ENCODE measurements at regions not wholly inside any gene's neighbourhood (a gene's known extent, or its start where the extent isn't known, plus 50 kb on each side); places are given as distances from the start of the nearest gene placed in this dataset.

DNA sequence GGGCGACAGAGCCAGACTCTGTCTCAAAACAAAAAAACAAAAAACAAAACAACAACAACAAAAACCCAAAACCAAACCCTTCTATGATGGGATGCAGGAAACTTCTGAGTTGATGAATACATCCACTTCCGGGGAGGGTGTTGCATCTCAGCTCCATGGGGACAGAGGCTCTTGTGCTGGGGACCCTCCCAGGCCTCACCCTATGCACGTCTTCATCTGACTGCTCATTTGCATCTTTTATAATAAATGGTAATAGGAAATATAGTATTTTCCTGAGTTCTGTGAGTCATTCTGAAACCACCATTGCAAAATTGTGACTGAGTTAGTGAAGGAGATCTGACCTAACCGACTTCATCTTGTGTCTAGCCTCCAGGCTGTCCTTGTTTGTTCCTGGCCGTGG, 109.5 kb upstream of the SLC28A3 start:
- DNase-seq (ENCODE audit: low spot score): no peak

DNA sequence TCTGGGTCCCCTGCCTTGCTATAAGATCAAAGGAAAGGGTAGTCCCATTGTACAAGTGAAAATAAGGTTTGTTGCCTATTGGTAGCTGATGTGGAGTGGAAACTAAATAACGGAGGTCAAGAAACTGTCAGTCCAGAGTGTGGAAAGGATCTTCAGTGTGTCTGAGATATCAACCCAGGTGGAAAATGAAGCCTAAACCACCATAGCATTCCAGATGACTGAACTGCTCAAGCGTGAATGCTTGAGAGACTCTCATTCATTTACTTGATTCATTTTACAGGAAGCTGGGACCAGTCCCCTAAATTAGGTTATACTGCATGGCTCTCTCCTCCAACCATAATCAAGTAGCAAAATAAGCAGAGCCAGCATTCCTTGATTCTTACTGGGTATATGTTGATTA, 116.0 kb upstream of the SLC28A3 start:
- no peak for DNase-seq (ENCODE audit: low spot score)

- no peak for DNase-seq (ENCODE audit: low spot score)
These were observed 120.1 kb upstream of the SLC28A3 start for GRCh38 chr9:84460695-84461094.

GRCh38 chr9:84463272-84463671, 122.7 kb upstream of the SLC28A3 start:
- no peak for DNase-seq (ENCODE audit: low spot score)

GRCh38 chr9:84466580-84467285, 126.2 kb upstream of the SLC28A3 start:
- DNase-seq (ENCODE audit: low spot score): no peak

DNA sequence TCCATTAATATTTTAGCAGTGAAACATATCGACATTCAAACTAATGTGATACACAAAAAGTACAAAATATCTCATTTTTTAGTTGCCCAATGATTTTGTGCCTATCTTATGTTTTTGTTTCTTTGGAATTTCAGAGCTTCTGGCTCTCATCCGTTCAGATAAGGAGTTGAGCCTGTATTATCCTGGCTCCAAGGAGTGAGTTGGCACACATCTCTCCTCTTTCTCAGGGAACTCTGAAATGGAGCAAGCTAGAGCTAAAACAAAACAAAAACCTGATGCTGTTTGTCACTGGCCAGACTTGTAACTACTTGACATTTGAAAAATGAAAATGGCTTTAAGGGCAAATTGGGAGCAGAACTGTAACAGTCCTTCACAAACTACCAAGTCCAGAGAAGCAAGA, 131.3 kb upstream of the SLC28A3 start:
- no peak for DNase-seq (ENCODE audit: low spot score)

- DNase-seq (ENCODE audit: low spot score): no peak
These were observed 138.4 kb upstream of the SLC28A3 start for GRCh38 chr9:84478996-84479395.

- no peak for DNase-seq (ENCODE audit: low spot score)
These were observed 139.5 kb upstream of the SLC28A3 start for GRCh38 chr9:84480071-84480470.

DNA sequence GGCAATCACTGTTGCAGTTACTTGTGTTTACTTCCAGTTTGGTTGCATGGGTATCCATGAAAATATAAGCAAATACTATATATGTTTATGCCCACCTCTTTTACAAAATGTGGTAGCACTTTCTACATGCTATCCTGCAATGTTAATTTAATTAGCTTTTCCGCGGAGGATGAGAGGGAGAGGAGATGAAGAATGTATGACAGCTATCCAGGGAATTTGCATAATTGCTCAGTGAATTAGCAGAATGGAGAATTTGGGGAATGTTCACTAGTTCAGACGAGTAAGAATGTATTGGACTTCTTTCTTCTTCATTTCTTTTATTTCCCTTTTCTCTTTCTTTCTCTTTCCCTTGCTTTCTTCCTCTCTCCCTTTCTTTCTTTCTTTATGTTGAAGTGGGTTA, 140.7 kb upstream of the SLC28A3 start:
- DNase-seq (ENCODE audit: low spot score): no peak

- no peak for DNase-seq (ENCODE audit: low spot score)
These were observed 141.2 kb upstream of the SLC28A3 start for GRCh38 chr9:84481636-84482218.

- DNase-seq (ENCODE audit: low spot score): no peak
These were observed 142.0 kb upstream of the SLC28A3 start for GRCh38 chr9:84482607-84483006.

DNA sequence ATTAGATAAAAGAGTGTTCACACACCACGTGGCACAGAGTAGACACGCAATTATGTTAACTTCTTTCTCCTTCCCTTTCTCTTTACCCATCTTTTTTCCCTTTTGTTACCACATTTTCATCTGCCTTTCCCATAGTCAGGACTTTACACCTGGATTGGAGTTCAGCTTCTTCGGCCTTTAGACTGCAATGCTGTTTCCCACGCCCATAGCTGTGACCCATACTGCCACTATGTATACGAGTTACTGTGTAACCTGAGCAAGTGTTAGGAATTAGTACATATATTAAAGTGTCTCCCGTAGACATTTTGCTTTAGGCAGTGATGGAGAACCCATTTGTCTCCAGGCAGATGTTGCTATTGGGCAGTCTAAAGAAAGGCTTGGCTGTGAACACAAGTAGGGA, 143.6 kb upstream of the SLC28A3 start:
- no peak for DNase-seq (ENCODE audit: low spot score)

GRCh38 chr9:84485539-84485938, 145.0 kb upstream of the SLC28A3 start:
- no peak for DNase-seq (ENCODE audit: low spot score)

- DNase-seq (ENCODE audit: low spot score): no peak
These were observed 146.1 kb upstream of the SLC28A3 start for GRCh38 chr9:84486663-84487062.

DNA sequence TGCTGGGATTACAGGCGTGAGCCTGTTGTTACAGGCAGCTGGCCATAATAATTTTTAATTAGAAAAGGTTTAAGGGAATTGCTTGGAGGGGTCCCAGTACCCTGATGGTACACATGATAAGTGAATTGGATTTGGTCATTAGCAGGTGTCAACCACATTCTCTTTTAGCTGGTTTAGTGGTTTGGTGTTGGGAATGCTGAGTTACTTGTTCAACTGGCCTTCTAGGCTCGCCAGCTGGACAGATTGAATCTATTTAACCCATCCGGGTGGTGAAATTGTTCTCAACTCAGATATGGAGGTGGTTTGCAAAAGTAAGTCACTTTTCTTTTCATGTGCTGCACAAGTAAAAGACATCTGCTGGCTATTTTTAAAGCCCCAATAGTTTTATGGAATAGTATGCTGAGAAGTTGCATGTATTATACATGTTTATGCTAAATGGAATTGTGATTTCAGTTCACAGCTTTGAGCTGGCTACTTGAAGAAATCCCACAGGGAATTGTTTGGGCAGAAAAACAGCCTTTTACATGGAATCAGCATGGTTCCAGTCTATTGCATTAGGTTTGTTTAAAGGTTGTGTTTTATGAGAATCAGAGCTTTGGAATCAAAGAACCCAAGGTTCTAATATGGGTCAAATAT, 149.8 kb upstream of the SLC28A3 start:
- no peak for DNase-seq (ENCODE audit: low spot score)

DNA sequence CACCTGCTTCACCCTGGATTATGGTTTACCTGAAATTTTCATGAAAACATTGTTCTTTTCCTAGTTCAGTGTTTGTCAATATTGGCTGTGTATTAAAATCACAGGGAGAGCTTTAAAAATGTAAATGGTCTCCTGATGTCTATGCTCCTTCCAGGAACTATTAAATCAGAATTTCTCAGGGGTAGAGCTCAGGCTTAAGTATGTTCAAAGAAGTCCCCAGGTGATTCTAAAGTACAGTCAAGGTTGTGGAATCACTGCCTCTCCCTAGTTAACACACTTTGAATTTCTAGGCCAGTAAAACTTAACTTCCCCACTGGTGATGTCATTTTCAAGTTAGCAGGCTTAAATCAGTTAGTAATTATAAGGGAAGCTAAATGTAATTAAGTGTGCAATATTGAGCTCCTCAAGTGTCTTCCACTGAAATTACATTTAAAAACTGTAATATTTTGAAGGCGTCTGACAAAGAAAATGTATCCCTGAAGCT, 150.3 kb upstream of the SLC28A3 start:
- DNase-seq (ENCODE audit: low spot score): no peak

- DNase-seq (ENCODE audit: low spot score): no peak
These were observed 152.0 kb upstream of the SLC28A3 start for GRCh38 chr9:84492366-84493159.

DNA sequence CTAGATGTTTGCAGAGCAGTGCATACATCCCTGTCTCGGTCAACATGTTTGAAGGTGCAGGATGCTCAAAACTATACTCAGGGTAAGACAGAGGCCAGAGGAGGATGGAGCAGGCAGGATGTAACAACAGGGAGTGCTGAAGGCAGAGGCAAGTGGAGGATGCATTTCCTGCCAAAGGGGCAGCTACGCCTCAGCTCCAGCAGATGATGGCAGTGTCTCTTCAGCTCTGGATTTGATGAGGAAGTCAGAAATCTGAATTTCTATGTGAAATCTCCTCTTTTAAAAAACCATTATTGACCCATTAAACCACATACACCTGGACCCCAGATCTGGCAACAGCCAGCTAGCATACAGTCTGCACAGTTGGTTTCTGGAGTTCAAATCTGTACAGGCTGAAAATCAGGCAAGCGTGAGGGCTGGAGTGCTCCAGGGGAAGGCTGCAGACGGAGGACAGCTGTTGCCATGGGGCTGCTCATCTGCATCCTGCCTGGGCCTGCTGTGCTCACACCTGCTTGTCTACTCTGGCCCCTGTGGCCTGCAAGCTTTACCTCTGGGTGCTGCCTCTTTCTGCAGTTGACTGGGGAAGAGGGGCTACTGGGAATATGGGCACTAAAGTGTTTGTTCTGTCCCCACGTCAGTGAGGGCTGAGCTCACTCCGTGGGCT, 152.9 kb upstream of the SLC28A3 start:
- no peak for DNase-seq (ENCODE audit: low spot score)

DNA sequence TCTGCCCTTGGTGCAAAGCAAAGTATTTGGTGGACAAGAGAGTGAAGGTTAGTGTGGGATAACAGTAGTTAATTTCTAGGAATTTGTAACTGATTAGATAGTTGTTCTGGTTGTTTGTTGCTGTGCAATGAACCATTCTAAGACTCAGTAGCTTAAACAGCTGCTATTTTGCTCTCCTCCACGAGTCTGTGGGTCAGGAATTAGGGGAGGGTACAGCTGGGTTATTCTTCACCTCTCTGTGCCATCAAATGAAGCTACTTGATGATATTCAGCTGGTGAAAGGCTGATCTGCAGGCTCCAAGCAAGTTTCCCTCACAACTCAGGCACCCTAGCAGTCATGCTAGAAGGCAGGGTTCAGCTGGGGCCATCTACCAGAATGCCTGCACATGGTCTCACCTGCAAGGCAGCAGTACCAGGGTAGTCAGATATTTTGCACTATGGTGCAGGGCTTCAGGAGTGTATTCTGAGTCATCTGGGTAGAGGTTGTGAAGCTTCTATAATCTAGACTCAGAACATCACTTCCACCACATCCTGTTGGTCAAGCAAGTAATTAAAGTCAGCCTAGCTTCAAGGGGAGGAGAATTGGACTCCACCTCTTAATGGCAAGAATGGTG, 159.5 kb upstream of the SLC28A3 start:
- DNase-seq (ENCODE audit: low spot score): no peak

- DNase-seq (ENCODE audit: low spot score): no peak
These were observed 160.3 kb upstream of the SLC28A3 start for GRCh38 chr9:84500826-84501225.

GRCh38 chr9:84501587-84501986, 161.0 kb upstream of the SLC28A3 start:
- no peak for DNase-seq (ENCODE audit: low spot score)
